Inferior parietal cortex (tissue), 1 donor: ENCODE measurements at regions not wholly inside any gene's neighbourhood (a gene's known extent, or its start where the extent isn't known, plus 50 kb on each side); places are given as distances from the start of the nearest gene placed in this dataset.
A peak's percentile ranks its signal among the peaks of the same experiment; 100 is the strongest.

ENCODE experiments used
- DNase-seq: peaks from one replicate; pipeline ENCODE4 v3.0.0-alpha.2; 2016; ENCODE audit errors: extremely low spot score

DNA sequence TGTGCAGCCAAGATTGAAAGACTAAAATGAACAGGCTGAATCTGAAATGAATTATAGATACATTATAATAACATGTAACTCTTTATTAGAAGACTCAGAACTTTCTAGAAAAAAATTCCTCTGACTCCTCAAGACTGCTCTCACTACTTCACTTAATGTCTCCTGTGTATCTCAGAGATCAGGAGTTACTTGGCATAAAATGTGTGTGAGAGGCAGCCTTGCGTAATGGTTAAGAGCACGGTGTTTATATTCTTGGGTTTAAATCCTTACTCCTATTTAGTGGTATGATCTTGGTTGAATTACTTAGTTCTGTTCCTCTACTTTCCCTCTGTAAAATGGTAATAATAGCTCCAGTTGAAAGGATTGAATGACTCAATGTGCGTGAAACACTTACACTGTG lies 634.9 kb downstream of the LTN1 start:
- DNase-seq: no peak

- DNase-seq: no peak
Measured at GRCh38 chr21:28356422-28356821, 636.3 kb downstream of the LTN1 start.

GRCh38 chr21:28345934-28346333 lies 646.7 kb downstream of the LTN1 start:
- no peak for DNase-seq

DNA sequence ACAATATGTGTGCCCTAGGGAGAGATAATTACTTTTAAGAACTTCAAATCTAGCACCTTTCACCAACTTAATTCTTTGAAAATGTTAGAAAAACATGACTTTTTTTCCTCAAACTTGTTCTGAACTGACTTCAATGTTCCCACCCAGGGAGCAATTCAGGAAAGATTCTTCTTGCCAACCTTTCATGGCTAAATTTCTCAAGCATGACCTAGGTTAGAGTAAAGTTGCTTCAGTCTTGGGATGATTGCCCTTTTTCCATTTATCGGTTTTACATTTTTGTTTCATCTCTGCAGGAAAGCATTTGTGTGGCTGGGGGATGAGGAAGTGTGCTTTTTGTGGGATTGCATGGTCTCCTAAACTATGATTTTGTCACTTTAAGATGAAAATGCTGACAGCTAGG lies 647.7 kb downstream of the LTN1 start:
- DNase-seq: no peak

DNA sequence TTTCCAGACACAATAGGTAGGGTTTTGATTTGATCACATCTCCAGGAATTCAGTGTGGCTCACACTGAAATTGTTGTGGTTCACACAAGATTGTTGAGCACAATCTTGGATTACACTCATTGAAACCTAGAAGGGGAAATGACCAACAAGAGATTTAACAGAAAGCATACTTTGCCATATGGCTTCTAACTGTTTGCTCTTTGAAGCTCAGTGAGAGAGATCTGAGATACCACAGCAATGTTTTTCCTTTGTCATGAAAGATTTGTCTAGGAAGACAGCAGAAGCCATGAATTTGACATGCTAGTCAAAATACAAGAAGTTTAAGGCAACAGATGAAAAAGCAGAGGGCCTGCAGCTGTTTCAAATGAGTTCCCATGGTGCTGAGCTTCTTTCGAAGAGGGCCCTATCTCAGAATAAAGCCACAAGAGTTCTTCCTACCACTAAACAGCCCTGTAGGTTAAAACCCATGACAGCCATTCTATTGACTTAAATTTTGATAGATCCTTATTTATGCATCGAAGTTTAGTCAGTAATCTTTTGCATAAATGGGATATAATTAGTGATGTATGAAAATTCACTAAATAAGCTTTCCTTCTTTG lies 650.4 kb downstream of the LTN1 start:
- no peak for DNase-seq

DNA sequence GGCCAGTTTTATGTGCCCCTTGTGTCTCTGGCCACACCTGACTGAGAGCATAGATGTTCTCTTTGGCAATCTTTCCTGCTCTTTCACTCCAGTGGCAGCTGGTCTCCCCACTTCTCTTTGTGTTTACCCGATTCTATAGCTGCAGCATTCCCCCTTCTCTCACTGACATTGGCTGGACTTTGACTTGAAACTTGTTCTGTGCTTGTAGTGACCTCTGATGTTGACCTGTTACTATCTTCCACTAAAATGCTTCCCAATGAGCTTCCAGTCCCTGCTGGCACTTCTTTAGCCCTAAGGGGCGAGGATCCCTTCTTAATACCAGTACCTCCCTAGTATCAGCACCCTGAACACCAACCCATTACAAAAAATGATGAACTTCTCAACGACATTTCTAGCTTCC lies 653.3 kb downstream of the LTN1 start:
- DNase-seq: no peak

- DNase-seq: no peak
Measured at GRCh38 chr21:28338701-28339305, 653.9 kb downstream of the LTN1 start.

DNA sequence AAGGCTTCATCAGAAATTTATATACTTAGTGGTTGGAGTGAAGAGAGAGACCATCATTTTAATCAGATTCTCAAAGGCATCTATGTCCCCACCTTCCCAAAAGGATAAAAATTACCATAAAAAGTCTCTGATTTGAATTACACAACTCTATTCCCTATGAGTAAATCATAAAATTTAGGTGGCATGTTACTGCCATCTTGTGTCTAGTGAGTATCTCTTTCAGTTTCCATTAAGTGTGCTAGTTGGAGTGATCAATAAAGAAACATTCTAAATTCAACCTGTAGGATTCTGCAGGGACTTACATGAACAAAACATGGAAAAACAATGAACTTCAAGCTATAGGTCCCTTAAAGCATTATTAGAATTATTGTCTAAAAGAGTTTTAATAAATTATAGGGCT lies 655.4 kb downstream of the LTN1 start:
- peak; percentile 80 for DNase-seq

- peak; percentile 79 for DNase-seq
Measured at GRCh38 chr21:28336314-28336713, 656.4 kb downstream of the LTN1 start.

GRCh38 chr21:28334407-28334806 lies 658.3 kb downstream of the LTN1 start:
- no peak for DNase-seq

DNA sequence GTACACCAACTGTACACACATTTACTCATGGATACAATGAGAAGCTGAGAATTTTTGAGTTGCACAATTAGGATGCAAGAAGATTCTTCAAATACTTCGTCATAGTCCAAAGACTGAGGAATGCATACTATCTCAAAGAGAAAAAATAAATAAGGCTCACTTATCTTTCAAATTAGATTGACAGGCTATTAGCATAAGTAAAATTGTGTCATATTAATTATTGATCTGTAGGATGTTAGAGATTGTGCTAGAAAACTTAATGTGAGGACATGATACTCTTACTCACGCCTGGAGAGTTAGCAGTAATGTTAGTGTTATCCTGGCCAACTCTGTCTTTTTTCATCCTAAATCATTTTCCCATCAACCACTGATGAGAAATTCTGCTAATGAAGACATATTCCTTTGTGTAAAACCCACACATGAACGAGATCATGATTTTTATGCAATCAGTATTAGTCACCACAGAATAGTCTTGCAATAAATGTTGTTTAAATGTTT lies 659.0 kb downstream of the LTN1 start:
- DNase-seq: no peak

DNA sequence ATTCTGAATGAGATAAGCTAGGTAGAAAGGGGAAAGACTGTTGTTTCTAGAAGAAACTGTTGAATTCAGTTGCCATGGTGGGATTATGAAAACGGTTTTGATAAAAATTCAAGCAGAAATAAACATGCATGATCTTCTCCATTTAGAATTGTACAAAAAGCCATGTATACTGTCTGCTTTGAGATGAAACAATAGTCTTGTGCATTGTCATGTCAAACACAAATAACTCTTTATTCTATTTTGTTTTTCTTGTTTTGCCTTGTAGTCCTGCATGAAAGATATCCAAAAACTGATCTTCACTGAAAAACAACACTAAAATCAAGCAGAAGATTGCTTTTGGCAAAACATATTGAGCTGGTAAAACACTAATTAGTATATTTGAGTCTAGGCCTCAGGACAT lies 659.9 kb downstream of the LTN1 start:
- DNase-seq: peak; percentile 62

DNA sequence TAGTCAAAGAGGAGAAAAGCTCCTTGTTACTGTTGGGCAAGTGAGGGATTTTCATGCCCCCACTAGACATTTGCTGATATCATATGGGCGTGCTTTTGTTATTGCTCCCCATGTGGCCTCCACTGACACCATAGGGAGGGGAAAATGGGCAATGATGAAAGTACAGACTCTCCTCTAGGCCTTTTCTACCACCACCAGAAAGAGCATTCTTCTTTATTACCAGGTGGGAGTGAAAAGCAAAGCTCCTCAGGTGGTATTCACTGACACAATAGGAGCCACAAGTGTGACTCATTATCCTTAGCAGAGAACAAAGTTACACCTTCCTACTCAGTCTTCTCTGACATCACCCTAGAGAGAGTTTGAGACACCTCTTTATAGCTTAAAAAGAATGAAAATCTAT lies 667.1 kb downstream of the LTN1 start:
- no peak for DNase-seq

GRCh38 chr21:28324690-28325089 lies 668.0 kb downstream of the LTN1 start:
- DNase-seq: no peak

- no peak for DNase-seq
Measured at GRCh38 chr21:28317177-28317950, 675.3 kb downstream of the LTN1 start.

DNA sequence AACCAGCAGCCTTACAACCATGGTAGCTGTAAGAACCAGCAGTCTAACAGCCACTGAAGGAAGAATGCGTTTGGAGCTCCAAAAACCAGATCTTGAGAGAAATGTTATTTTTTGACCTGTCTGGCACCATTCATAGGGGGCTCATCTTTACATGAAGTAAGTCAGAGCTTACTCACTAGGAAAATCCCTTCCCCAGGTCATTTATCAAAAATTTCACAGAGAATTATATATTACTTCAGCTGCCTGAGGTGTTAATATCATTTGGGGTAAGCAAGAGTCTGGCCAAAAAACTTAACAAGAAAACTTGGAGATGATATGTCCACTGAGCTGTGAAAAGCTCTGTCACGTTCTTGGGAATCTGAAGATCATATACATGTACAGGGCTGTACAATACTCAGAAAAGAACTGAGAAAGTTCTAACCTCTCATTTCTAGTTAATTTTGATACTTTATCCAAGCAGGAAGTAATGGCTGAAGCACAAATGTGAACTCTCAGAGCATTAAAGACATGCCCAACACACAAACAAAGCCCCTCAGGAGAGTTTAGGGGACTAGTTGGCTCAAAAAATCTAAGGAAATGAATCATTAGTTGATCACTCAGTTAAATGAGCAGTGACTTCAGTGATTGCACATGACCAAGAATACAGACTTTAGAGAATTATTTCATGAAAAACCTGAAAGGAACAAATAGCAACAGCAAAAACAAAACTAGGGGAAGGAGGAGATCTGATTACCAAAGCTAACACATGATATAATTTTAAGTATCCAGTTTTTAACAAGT lies 681.1 kb downstream of the LTN1 start:
- no peak for DNase-seq

GRCh38 chr21:28310711-28311110 lies 682.0 kb downstream of the LTN1 start:
- no peak for DNase-seq

- DNase-seq: no peak
Measured at GRCh38 chr21:28310171-28310685, 682.4 kb downstream of the LTN1 start.

DNA sequence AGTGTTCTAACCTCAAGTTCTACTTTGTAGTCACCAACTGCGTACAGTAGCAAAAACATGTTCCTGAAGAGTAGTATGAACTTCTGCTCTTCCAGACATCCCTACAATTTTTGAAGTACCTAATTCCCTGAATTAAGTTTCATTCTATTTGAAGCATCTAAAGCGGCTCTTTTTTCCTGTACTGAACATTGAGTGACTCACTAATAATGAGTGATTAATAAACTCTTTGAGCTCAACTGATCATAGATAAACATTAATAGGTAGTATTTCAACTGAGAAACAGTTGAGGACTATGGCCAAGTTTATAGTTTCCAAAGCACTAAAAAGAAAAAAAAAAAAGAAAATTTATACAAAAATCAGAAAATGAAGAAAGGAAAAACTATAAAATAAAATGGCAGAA lies 683.1 kb downstream of the LTN1 start:
- no peak for DNase-seq

GRCh38 chr21:28308516-28308915 lies 684.2 kb downstream of the LTN1 start:
- no peak for DNase-seq

DNA sequence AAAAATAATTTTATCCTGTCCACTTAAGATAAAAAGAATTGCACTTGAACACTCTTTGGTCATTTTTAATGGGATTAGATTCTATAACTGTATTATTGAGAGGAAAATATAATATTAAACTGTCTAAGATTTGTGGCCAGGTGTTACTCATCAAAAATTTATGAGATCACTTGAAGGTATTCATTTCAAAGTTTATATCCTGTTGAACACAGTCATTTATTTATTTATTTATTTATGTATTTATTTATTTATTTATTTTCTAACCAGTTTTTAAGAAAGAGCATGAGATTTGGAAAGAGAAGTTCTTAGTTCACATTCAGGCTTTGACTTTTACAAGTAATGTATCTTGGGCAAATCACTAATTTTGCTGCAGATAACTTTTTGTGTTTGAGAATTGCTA lies 692.7 kb downstream of the LTN1 start:
- no peak for DNase-seq

GRCh38 chr21:28298251-28298672 lies 694.4 kb downstream of the LTN1 start:
- no peak for DNase-seq
